ENCODE measurements at regions not wholly inside any gene's neighbourhood (a gene's known extent, or its start where the extent isn't known, plus 50 kb on each side); places are given as distances from the start of the nearest gene placed in this dataset.

DNA sequence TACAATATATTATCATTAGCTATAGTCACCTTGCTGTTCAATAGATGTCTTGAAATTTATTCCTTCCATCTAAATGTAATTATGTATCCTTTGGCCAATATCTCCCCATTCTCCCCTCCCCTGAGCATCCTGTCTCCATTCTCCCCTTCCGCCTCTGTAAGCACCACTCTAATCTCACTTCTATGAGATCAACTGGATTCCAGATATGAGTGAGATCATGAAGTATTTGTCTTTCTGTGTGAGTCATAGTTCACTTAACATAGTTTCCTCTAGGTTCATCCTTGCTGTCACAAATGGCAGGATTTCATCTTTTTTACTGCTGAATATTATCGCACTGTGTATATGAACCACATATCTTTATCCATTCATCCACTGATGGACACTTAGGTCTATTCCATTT is 148.8 kb upstream of the NDN start:
- no peak for TF ChIP-seq POLR2A (IDR thresholded peaks at IDR 0.05; ENCODE audit: low read length)
- no peak for TF ChIP-seq GATA1 (IDR thresholded peaks at IDR 0.05; ENCODE audit: low read depth, low read length)
